ENCODE measurements at regions not wholly inside any gene's neighbourhood (a gene's known extent, or its start where the extent isn't known, plus 50 kb on each side); places are given as distances from the start of the nearest gene placed in this dataset.

DNA sequence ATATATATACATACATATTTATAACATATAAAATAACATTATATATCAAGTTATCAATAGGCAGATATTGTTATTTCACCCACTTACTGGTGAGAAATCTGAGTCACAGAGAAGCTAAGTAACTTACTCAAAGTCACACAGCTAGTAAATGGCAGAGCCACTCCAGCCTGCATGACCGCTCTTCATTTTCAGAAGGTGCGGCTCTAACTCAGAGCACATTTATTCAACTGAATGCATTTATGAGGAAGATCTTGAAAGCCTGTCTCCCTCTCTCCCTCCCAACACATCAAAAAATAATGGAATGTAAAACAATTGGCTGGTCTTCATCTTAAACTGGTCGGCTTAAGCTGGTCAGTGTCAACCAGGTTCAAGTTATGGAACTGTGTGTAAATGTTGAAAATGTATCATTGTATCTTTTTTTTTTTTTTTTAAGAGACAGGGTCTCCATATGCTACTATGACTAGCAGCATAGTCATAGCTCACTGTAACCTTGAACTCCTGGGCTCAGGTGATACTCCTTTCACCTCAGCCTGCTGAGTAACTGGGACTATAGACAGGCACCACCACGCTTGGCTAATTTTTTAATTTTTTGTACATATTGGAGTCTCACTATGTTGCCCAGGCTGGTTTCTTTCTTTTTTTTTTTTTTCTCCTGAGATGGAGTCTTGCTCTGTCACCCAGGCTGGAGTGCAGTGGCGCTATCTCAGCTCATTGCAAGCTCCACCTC lies 70.7 kb upstream of the NCOA3 start:
- TF ChIP-seq, protein P1, sequence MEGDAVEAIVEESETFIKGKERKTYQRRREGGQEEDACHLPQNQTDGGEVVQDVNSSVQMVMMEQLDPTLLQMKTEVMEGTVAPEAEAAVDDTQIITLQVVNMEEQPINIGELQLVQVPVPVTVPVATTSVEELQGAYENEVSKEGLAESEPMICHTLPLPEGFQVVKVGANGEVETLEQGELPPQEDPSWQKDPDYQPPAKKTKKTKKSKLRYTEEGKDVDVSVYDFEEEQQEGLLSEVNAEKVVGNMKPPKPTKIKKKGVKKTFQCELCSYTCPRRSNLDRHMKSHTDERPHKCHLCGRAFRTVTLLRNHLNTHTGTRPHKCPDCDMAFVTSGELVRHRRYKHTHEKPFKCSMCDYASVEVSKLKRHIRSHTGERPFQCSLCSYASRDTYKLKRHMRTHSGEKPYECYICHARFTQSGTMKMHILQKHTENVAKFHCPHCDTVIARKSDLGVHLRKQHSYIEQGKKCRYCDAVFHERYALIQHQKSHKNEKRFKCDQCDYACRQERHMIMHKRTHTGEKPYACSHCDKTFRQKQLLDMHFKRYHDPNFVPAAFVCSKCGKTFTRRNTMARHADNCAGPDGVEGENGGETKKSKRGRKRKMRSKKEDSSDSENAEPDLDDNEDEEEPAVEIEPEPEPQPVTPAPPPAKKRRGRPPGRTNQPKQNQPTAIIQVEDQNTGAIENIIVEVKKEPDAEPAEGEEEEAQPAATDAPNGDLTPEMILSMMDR (IDR thresholded peaks at IDR 0.05): no peak
- no peak for TF ChIP-seq POLR2A (IDR thresholded peaks at IDR 0.05)
